ENCODE measurements at regions not wholly inside any gene's neighbourhood (a gene's known extent, or its start where the extent isn't known, plus 50 kb on each side); places are given as distances from the start of the nearest gene placed in this dataset.

- Histone ChIP-seq H3K27me3 (no peaks in the 10 kb centered on the region), H3K27ac (no peak overlapping the region), H3K9me3 (no peaks in the 10 kb centered on the region), H3K4me1 (no peaks in the 10 kb centered on the region), H3K36me3 (no peaks in the 10 kb centered on the region), H3K4me3 (no peak overlapping the region)
- TF ChIP-seq CTCF (IDR thresholded peaks at IDR 0.05) = no peak
- TF ChIP-seq POLR2A (IDR thresholded peaks at IDR 0.05) = no peak
- intact Hi-C loops (cut with DNase I) = no loop called here
- ATAC-seq = no peak
- DNase-seq = no peak
Measured at GRCh38 chr13:104251931-104252330, 1185.7 kb upstream of the SLC10A2 start.

DNA sequence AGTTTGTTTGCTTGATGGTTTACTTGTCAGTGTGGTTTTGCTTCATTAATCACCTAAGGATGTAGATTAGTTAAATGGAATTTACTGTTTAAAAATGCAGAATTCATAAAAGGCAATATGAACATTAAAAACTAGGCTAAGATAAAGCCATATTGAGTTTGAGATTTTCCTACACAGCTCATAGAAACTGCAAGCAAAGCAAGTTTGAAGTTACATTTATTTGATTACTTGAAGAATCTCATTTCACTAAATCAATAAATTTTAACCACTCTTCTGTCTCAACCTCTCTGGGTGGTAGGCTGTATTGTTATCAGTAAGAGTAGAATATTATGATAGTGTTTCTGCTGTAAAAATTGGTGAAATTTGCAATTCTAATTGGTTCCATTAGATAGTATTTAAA, 1180.7 kb upstream of the SLC10A2 start:
- no peak for DNase-seq
- no peaks in the 10 kb centered on the region for H3K27me3 ChIP-seq
- H3K9me3 ChIP-seq = no peaks in the 10 kb centered on the region
- ATAC-seq = no peak
- no peak overlapping the region for H3K27ac ChIP-seq
- H3K36me3 ChIP-seq = no peaks in the 10 kb centered on the region
- no peak for TF ChIP-seq POLR2A (IDR thresholded peaks at IDR 0.05)
- TF ChIP-seq CTCF (IDR thresholded peaks at IDR 0.05) = no peak
- no peaks in the 10 kb centered on the region for H3K4me1 ChIP-seq
- no peak overlapping the region for H3K4me3 ChIP-seq
- intact Hi-C loops (cut with DNase I) = no loop called here

DNA sequence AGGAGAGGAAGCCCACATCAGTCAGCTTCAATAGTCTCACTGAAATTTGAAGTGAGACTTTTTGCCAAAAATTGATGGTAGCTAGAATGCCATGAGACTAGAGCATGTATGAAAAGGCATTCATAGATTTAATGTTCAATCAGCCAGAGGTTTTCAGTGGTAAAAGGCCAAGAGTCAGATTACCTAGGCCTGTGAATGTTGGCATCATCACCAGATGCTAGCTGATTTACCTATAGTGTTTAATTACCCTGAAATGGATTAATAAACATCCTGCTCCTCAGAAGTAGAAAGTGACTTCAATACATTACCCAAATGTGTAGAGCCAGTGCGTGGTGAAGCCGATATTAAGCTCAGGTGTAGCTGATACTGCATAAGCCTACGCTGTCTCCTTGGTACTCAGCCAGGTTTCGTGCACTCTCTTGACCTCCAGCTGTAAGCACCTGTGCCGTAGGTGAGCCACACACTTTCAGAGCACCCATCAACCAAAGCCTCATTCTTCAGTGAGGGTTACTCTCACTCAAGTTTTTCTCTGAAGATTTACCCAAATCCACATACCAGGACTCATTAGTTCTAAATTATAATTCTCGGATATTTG, 1140.3 kb upstream of the SLC10A2 start:
- DNase-seq = no peak
- intact Hi-C loops (cut with DNase I) = no loop called here
- 84% methylated on average over 6 of the region's 6 CpGs for WGBS (ENCODE audit: insufficient coverage, low coverage, low lambda C conversion rate, missing lambda C conversion rate)
- ATAC-seq = no peak
- Histone ChIP-seq H3K36me3 (no peaks in the 10 kb centered on the region), H3K4me1 (no peaks in the 10 kb centered on the region), H3K9me3 (no peaks in the 10 kb centered on the region), H3K27me3 (no peaks in the 10 kb centered on the region), H3K27ac (no peak overlapping the region), H3K4me3 (no peak overlapping the region)
- TF ChIP-seq POLR2A (IDR thresholded peaks at IDR 0.05) = no peak
- TF ChIP-seq CTCF (IDR thresholded peaks at IDR 0.05) = no peak

DNA sequence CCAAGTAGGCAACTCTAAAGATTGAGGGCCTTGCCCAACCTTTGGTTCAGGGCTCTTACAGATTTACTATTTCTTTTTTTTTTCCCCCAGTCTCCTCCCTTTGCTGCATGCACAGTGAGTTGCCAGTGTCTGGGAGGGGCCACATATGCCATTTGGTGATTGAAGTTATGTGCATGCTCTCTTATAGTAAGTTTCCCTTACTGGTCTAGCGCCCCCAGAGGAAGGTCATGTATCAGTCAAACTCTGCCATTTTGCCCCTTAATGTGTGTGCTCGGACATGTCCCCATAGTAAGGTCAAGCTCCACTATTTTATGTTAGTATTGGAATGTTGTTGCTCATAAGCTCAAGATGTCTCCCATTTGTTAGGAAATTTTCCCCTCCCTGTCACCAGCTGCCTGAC, 1138.0 kb upstream of the SLC10A2 start:
- Histone ChIP-seq H3K4me3 (no peak overlapping the region), H3K27ac (no peak overlapping the region), H3K27me3 (no peaks in the 10 kb centered on the region), H3K9me3 (no peaks in the 10 kb centered on the region), H3K4me1 (no peaks in the 10 kb centered on the region), H3K36me3 (no peaks in the 10 kb centered on the region)
- TF ChIP-seq POLR2A (IDR thresholded peaks at IDR 0.05) (no peak), CTCF (IDR thresholded peaks at IDR 0.05) (no peak)
- DNase-seq (no peak), ATAC-seq (no peak)
- intact Hi-C loops (cut with DNase I) = no loop called here
- no CpG with 5 or more reads among the region's 2 CpGs for WGBS (ENCODE audit: insufficient coverage, low coverage, low lambda C conversion rate, missing lambda C conversion rate)

- 39% methylated on average over 1 of the region's 1 CpG for WGBS (ENCODE audit: insufficient coverage, low coverage, low lambda C conversion rate, missing lambda C conversion rate)
Measured at GRCh38 chr13:104198801-104199200, 1132.6 kb upstream of the SLC10A2 start.

More at GRCh38 chr13:104198801-104199200, 1132.6 kb upstream of the SLC10A2 start:
- Histone ChIP-seq H3K27ac (no peak overlapping the region), H3K9me3 (no peaks in the 10 kb centered on the region), H3K4me3 (no peak overlapping the region), H3K27me3 (no peaks in the 10 kb centered on the region), H3K4me1 (no peaks in the 10 kb centered on the region), H3K36me3 (no peaks in the 10 kb centered on the region)
- ATAC-seq (no peak), DNase-seq (no peak)
- TF ChIP-seq POLR2A (IDR thresholded peaks at IDR 0.05) (no peak), CTCF (IDR thresholded peaks at IDR 0.05) (no peak)
- intact Hi-C loops (cut with DNase I) = no loop called here

All from right lobe of liver (tissue), 6 donors.